IMR-90 (cell line): ENCODE measurements at regions not wholly inside any gene's neighbourhood (a gene's known extent, or its start where the extent isn't known, plus 50 kb on each side); places are given as distances from the start of the nearest gene placed in this dataset.

Experiments used
- ATAC-seq: fragments of 200-7000 bp; cut with Tn5 transposase; 2 replicates; pipeline ENCODE4 v1.9.1; 2020; ENCODE audit warnings: low read depth, mild to moderate bottlenecking, moderate library complexity
- BruUV-seq: library from RNA; stranded (reverse); fragments of 400-500 nt; replicated peaks from 2 replicates; lab custom pipeline; 2021; lab: Mats Ljungman, UMichigan
- CTCF ChIA-PET: fragments of 300-600 bp; formaldehyde crosslinking; extraction: SDS; loops from one replicate; lab custom pipeline; 2021; ENCODE audit warnings: antibody characterized with exemption; lab: Yijun Ruan, JAX
- POLR2A ChIA-PET: fragments of 300-600 bp; sonication (Branson Sonifier 250); formaldehyde crosslinking; loops from one replicate; lab custom pipeline; 2022; ENCODE audit warnings: antibody characterized with exemption; ENCODE audit not compliant: unreplicated experiment; lab: Charles Lee
- DNase-seq: peaks from one replicate; pipeline ENCODE4 v3.0.0; 2013
- H2AFZ ChIP-seq: replicated peaks from 2 replicates; pipeline ENCODE3; 2013; ENCODE audit warnings: low read length, mild to moderate bottlenecking; ENCODE audit not compliant: poor library complexity
- H2AK5ac ChIP-seq: 2 replicates; pipeline ENCODE4 v1.6.1; 2013; ENCODE audit warnings: low read depth, low read length, inconsistent platforms
- H2AK9ac ChIP-seq: replicated peaks from 2 replicates; pipeline ENCODE3; 2013; ENCODE audit warnings: mild to moderate bottlenecking, low read depth, low read length, moderate library complexity; ENCODE audit not compliant: poor library complexity
- H2BK120ac ChIP-seq: 2 replicates; pipeline ENCODE4 v1.6.1; 2013; ENCODE audit warnings: low read depth, low read length, inconsistent platforms
- H2BK15ac ChIP-seq: 3 replicates; pipeline ENCODE4 v1.6.1; 2013; ENCODE audit warnings: low read depth, low read length, inconsistent platforms
- H2BK20ac ChIP-seq: 2 replicates; pipeline ENCODE4 v1.6.1; 2013; ENCODE audit warnings: low read depth, mild to moderate bottlenecking, inconsistent platforms, low read length, moderate library complexity
- H2BK5ac ChIP-seq: 2 replicates; pipeline ENCODE4 v1.6.1; 2013; ENCODE audit warnings: mild to moderate bottlenecking, low read depth, low read length, inconsistent platforms; ENCODE audit not compliant: poor library complexity, severe bottlenecking
- H3K14ac ChIP-seq: replicated peaks from 2 replicates; pipeline ENCODE4 v1.6.1; 2013; ENCODE audit warnings: low read depth, low read length, inconsistent platforms
- H3K18ac ChIP-seq: 2 replicates; pipeline ENCODE4 v1.6.1; 2013; ENCODE audit warnings: low read depth, low read length, control low read depth
- H3K23ac ChIP-seq: 2 replicates; pipeline ENCODE4 v1.6.1; 2013; ENCODE audit warnings: low read depth, low read length, inconsistent platforms
- H3K27ac ChIP-seq: 2 replicates; pipeline ENCODE4 v1.5.1; 2013; ENCODE audit warnings: mild to moderate bottlenecking, control low read depth, low read length; ENCODE audit not compliant: insufficient read depth
- H3K27me3 ChIP-seq: 2 replicates; pipeline ENCODE4 v1.6.1; 2013; ENCODE audit warnings: low read length; ENCODE audit not compliant: control insufficient read depth, insufficient read depth
- H3K36me3 ChIP-seq: 2 replicates; pipeline ENCODE4 v1.6.1; 2013; ENCODE audit warnings: low read length, mixed read lengths; ENCODE audit not compliant: control insufficient read depth, insufficient read depth
- H3K4ac ChIP-seq: 2 replicates; pipeline ENCODE4 v1.6.1; 2013; ENCODE audit warnings: low read depth, low read length, inconsistent platforms
- H3K4me1 ChIP-seq: 2 replicates; pipeline ENCODE4 v1.6.1; 2013; ENCODE audit warnings: low read length, mixed read lengths; ENCODE audit not compliant: control insufficient read depth, insufficient read depth
- H3K4me2 ChIP-seq: 2 replicates; pipeline ENCODE4 v1.6.1; 2013; ENCODE audit warnings: low read depth, mild to moderate bottlenecking, control low read depth, low read length, moderate library complexity
- H3K4me3 ChIP-seq: 2 replicates; pipeline ENCODE4 v1.5.1; 2013; ENCODE audit warnings: low read depth, mild to moderate bottlenecking, control low read depth, low read length, moderate library complexity; ENCODE audit not compliant: insufficient read depth
- H3K56ac ChIP-seq: 2 replicates; pipeline ENCODE4 v1.6.1; 2013; ENCODE audit warnings: low read length, inconsistent platforms; ENCODE audit not compliant: insufficient read depth; ENCODE audit errors: extremely low read depth
- H3K79me1 ChIP-seq, 2 experiments: 2 replicates each; pipeline ENCODE4 v1.6.1; 2013; ENCODE audit warnings: low read length in 2 of 2, inconsistent platforms in 1 of 2, low read depth in 1 of 2
- H3K9ac ChIP-seq: 2 replicates; pipeline ENCODE4 v1.6.1; 2013; ENCODE audit warnings: low read depth, low read length, control low read depth
- H3K9me1 ChIP-seq: 2 replicates; pipeline ENCODE4 v1.6.1; 2013; ENCODE audit warnings: low read length, inconsistent platforms; ENCODE audit not compliant: insufficient read depth
- H3K9me3 ChIP-seq: 2 replicates; pipeline ENCODE4 v1.6.1; 2013; ENCODE audit warnings: low read length; ENCODE audit not compliant: control insufficient read depth, insufficient read depth
- H4K20me1 ChIP-seq: 2 replicates; pipeline ENCODE4 v1.6.1; 2013; ENCODE audit warnings: low read length, inconsistent platforms; ENCODE audit not compliant: insufficient read depth
- H4K5ac ChIP-seq: 2 replicates; pipeline ENCODE4 v1.6.1; 2013; ENCODE audit warnings: mild to moderate bottlenecking, low read depth, low read length, control low read depth
- H4K8ac ChIP-seq, 2 experiments: 2 replicates each; pipeline ENCODE4 v1.6.1; 2013; ENCODE audit warnings: low read depth in 2 of 2, low read length in 2 of 2, control low read depth in 1 of 2, inconsistent platforms in 1 of 2
- H4K91ac ChIP-seq: 2 replicates; pipeline ENCODE4 v1.6.1; 2013; ENCODE audit warnings: low read depth, low read length, inconsistent platforms; ENCODE audit not compliant: insufficient read depth
- BHLHE40 ChIP-seq: fragments of 150-350 bp; IDR thresholded peaks from 2 replicates; pipeline ENCODE4 v1.6.1; 2016; ENCODE audit warnings: mild to moderate bottlenecking, low read depth, low read length
- CEBPB ChIP-seq: IDR thresholded peaks from 2 replicates; pipeline ENCODE4 v1.6.1; 2012; ENCODE audit warnings: low read depth, low read length, improper control_type of control experiment
- CHD1 ChIP-seq: IDR thresholded peaks from 2 replicates; pipeline ENCODE4 v1.6.1; 2012; ENCODE audit warnings: low read depth, low read length, improper control_type of control experiment
- CTCF ChIP-seq: conservative IDR thresholded peaks from 2 replicates; pipeline ENCODE4 v1.5.1; 2012; ENCODE audit warnings: mild to moderate bottlenecking, low read depth, low read length, improper control_type of control experiment
- ELK1 ChIP-seq: fragments of 150-350 bp; IDR thresholded peaks from 2 replicates; pipeline ENCODE4 v1.6.1; 2016; ENCODE audit warnings: low read depth, mild to moderate bottlenecking, low read length, moderate library complexity, borderline replicate concordance
- FOS ChIP-seq: fragments of 150-350 bp; IDR thresholded peaks from 2 replicates; pipeline ENCODE4 v1.6.1; 2016; ENCODE audit warnings: low read depth, low read length
- MAFK ChIP-seq: IDR thresholded peaks from 2 replicates; pipeline ENCODE4 v1.6.1; 2012; ENCODE audit warnings: low read depth, low read length, improper control_type of control experiment
- MAZ ChIP-seq: IDR thresholded peaks from 2 replicates; pipeline ENCODE4 v1.6.1; 2012; ENCODE audit warnings: low read depth, mild to moderate bottlenecking, low read length, improper control_type of control experiment, moderate library complexity, borderline replicate concordance
- MXI1 ChIP-seq: IDR thresholded peaks from 2 replicates; pipeline ENCODE4 v1.6.1; 2012; ENCODE audit warnings: low read depth, mild to moderate bottlenecking, low read length, moderate library complexity, borderline replicate concordance
- POLR2A ChIP-seq: IDR thresholded peaks from 2 replicates; pipeline ENCODE4 v1.6.1; 2012; ENCODE audit warnings: mild to moderate bottlenecking, low read depth, low read length
- RAD21 ChIP-seq: IDR thresholded peaks from 2 replicates; pipeline ENCODE4 v1.6.1; 2012; ENCODE audit warnings: low read length, improper control_type of control experiment
- RCOR1 ChIP-seq: IDR thresholded peaks from 2 replicates; pipeline ENCODE4 v1.6.1; 2012; ENCODE audit warnings: mild to moderate bottlenecking, low read length, improper control_type of control experiment; ENCODE audit not compliant: insufficient replicate concordance
- RFX5 ChIP-seq: IDR thresholded peaks from 2 replicates; pipeline ENCODE4 v1.8.0; 2012; ENCODE audit warnings: low read depth, mild to moderate bottlenecking, low read length, moderate library complexity
- SMC3 ChIP-seq: fragments of 150-350 bp; IDR thresholded peaks from 2 replicates; pipeline ENCODE4 v1.6.1; 2016; ENCODE audit warnings: low read depth, mild to moderate bottlenecking, antibody characterized with exemption, low read length, moderate library complexity
- USF2 ChIP-seq: fragments of 150-350 bp; IDR thresholded peaks from 2 replicates; pipeline ENCODE4 v1.6.1; 2017; ENCODE audit warnings: mild to moderate bottlenecking, antibody characterized with exemption, low read length, low read depth
- WGBS, 2 experiments: methylation state at CpG; one replicate each; pipeline versions ENCODE4 v1.1.5 to v1.1.7; 2013; ENCODE audit warnings: missing lambda C conversion rate in 2 of 2; ENCODE audit not compliant: insufficient read length in 1 of 2; ENCODE audit errors: extremely low coverage in 2 of 2; 5-methylcytosine and 5-hydroxymethylcytosine counted together
- dilution Hi-C: fragments of 300-500 bp; cut with HindIII; formaldehyde crosslinking; loops from one replicate; pipeline ENCODE4 v1.14.3; 2018; ENCODE audit warnings: low sequenced_read_pairs; ENCODE audit not compliant: unreplicated experiment
- in situ Hi-C: fragments of 300-500 bp; cut with MboI; formaldehyde crosslinking; loops from 3 replicates; pipeline ENCODE4 v1.14.3; 2019; ENCODE audit warnings: low sequenced_read_pairs, inconsistent platforms, mixed read lengths
- intact Hi-C: fragments of 100-400 bp; cut with micrococcal nuclease; formaldehyde crosslinking; loops from 2 replicates; pipeline ENCODE4 v1.10.0; 2022

- TF ChIP-seq SMC3 (no peak), FOS (no peak), CHD1 (no peak), RAD21 (no peak), RCOR1 (no peak), BHLHE40 (no peak), CEBPB (no peak), RFX5 (no peak), POLR2A (no peak), MAFK (no peak), USF2 (no peak), MAZ (no peak), CTCF (no peak), MXI1 (no peak), ELK1 (no peak)
- no peak overlapping the region for H3K18ac ChIP-seq
- H2AK9ac ChIP-seq: no peak overlapping the region
- H3K4ac ChIP-seq: no peak overlapping the region
- DNase-seq (no peak), ATAC-seq (no peak)
- dilution Hi-C loops: no loop called here
- H2BK15ac ChIP-seq: no peak overlapping the region
- H2BK120ac ChIP-seq: no peak overlapping the region
- H3K79me1 ChIP-seq: no peaks in the 10 kb centered on the region
- H3K14ac ChIP-seq: no peak overlapping the region
- no TSS peak for BruUV-seq
- H4K8ac ChIP-seq: no peak overlapping the region
- H3K4me1 ChIP-seq: no peaks in the 10 kb centered on the region
- no peak overlapping the region for H3K23ac ChIP-seq
- H4K20me1 ChIP-seq: no peaks in the 10 kb centered on the region
- no peak overlapping the region for H3K4me3 ChIP-seq
- no peak overlapping the region for H3K9ac ChIP-seq
- POLR2A ChIA-PET: no interaction called here
- WGBS, 2 experiments: no CpG with 5 or more reads among the region's 2 CpGs
- no peak overlapping the region for H4K91ac ChIP-seq
- intact Hi-C loops: no loop called here
- CTCF ChIA-PET: no interaction called here
- in situ Hi-C loops: no loop called here
- no peaks in the 10 kb centered on the region for H3K9me1 ChIP-seq
- H3K9me3 ChIP-seq: peaks cover 10% of the 10 kb centered on the region
- no peaks in the 10 kb centered on the region for H3K36me3 ChIP-seq
- H2AFZ ChIP-seq: no peak overlapping the region
- no peak overlapping the region for H3K4me2 ChIP-seq
- no peak overlapping the region for H2BK20ac ChIP-seq
- no peak overlapping the region for H3K27ac ChIP-seq
- no peak overlapping the region for H4K5ac ChIP-seq
- no peak overlapping the region for H2AK5ac ChIP-seq
- H3K56ac ChIP-seq: no peak overlapping the region
- H3K27me3 ChIP-seq: no peaks in the 10 kb centered on the region
- no peak overlapping the region for H2BK5ac ChIP-seq
Observed at GRCh38 chr3:82815417-82816058, 1054.1 kb upstream of the GBE1 start.
